ENCODE measurements at regions not wholly inside any gene's neighbourhood (a gene's known extent, or its start where the extent isn't known, plus 50 kb on each side); places are given as distances from the start of the nearest gene placed in this dataset.

GRCh38 chr13:60214213-60215055 is 50.7 kb upstream of the DIAPH3 start:
- Histone ChIP-seq H3K9me3 (no peaks in the 10 kb centered on the region), H3K36me3 (no peaks in the 10 kb centered on the region), H3K27me3 (no peaks in the 10 kb centered on the region), H3K4me1 (no peaks in the 10 kb centered on the region), H3K27ac (no peak overlapping the region), H3K4me3 (replicated peaks in 1 of 3) (no peak overlapping the region)
- intact Hi-C loops (cut with DNase I), result no loop called here
- no peak for TF ChIP-seq CTCF (IDR thresholded peaks at IDR 0.05)
- no peak for TF ChIP-seq POLR2A (IDR thresholded peaks at IDR 0.05)
- no peak for DNase-seq
- WGBS, 2 donors, result 90 to 91% methylated on average over 6 of the region's 6 CpGs

GRCh38 chr13:60220072-60220471 is 56.3 kb upstream of the DIAPH3 start:
- intact Hi-C loops (cut with DNase I), result no loop called here
- Histone ChIP-seq H3K9me3 (no peaks in the 10 kb centered on the region), H3K27me3 (no peaks in the 10 kb centered on the region), H3K27ac (no peak overlapping the region), H3K4me1 (no peaks in the 10 kb centered on the region), H3K36me3 (no peaks in the 10 kb centered on the region), H3K4me3 (replicated peaks in 1 of 3) (no peak overlapping the region)
- WGBS, 2 donors, result 95 to 100% methylated on average over 1 of the region's 1 CpG
- no peak for DNase-seq
- no peak for TF ChIP-seq CTCF (IDR thresholded peaks at IDR 0.05)
- TF ChIP-seq POLR2A (IDR thresholded peaks at IDR 0.05), result no peak

GRCh38 chr13:60221581-60221980 is 57.9 kb upstream of the DIAPH3 start:
- H3K36me3 ChIP-seq, result no peaks in the 10 kb centered on the region
- WGBS, 2 donors, result 85 to 89% methylated on average over 6 of the region's 6 CpGs
- intact Hi-C loops (cut with DNase I), result no loop called here
- no peak for TF ChIP-seq POLR2A (IDR thresholded peaks at IDR 0.05)
- TF ChIP-seq CTCF (IDR thresholded peaks at IDR 0.05), result no peak
- no peak overlapping the region for H3K4me3 ChIP-seq (replicated peaks in 1 of 3)
- H3K4me1 ChIP-seq, result no peaks in the 10 kb centered on the region
- no peaks in the 10 kb centered on the region for H3K27me3 ChIP-seq
- no peak for DNase-seq
- H3K27ac ChIP-seq, result no peak overlapping the region
- no peaks in the 10 kb centered on the region for H3K9me3 ChIP-seq

- Histone ChIP-seq H3K36me3 (no peaks in the 10 kb centered on the region), H3K9me3 (no peaks in the 10 kb centered on the region), H3K4me1 (no peaks in the 10 kb centered on the region), H3K27me3 (no peaks in the 10 kb centered on the region), H3K27ac (no peak overlapping the region), H3K4me3 (replicated peaks in 1 of 3) (no peak overlapping the region)
- WGBS, 2 donors, result 30 to 47% methylated on average over 3 of the region's 3 CpGs
- intact Hi-C loops (cut with DNase I), result no loop called here
- no peak for DNase-seq
- TF ChIP-seq POLR2A (IDR thresholded peaks at IDR 0.05) (no peak), CTCF (IDR thresholded peaks at IDR 0.05) (peak in 1 of 6 experiments; percentile 6)
These were observed 62.8 kb upstream of the DIAPH3 start for GRCh38 chr13:60226507-60226906.

- no peak overlapping the region for H3K27ac ChIP-seq
- H3K4me1 ChIP-seq, result no peaks in the 10 kb centered on the region
- H3K4me3 ChIP-seq (replicated peaks in 1 of 3), result no peak overlapping the region
- H3K9me3 ChIP-seq, result no peaks in the 10 kb centered on the region
- DNase-seq, result no peak
- no peaks in the 10 kb centered on the region for H3K27me3 ChIP-seq
- TF ChIP-seq CTCF (IDR thresholded peaks at IDR 0.05), result no peak
- TF ChIP-seq POLR2A (IDR thresholded peaks at IDR 0.05), result no peak
- intact Hi-C loops (cut with DNase I), result no loop called here
- H3K36me3 ChIP-seq, result no peaks in the 10 kb centered on the region
These were observed 63.4 kb upstream of the DIAPH3 start for GRCh38 chr13:60227158-60227557.
